ENCODE measurements at regions not wholly inside any gene's neighbourhood (a gene's known extent, or its start where the extent isn't known, plus 50 kb on each side); places are given as distances from the start of the nearest gene placed in this dataset.

GRCh38 chr1:79920960-79921669 lies 914.6 kb upstream of the ADGRL4 start:
- no peak for TF ChIP-seq CTCF (IDR thresholded peaks at IDR 0.05; ENCODE audit: insufficient read depth, low read length)
- TF ChIP-seq GABPA (IDR thresholded peaks at IDR 0.05; ENCODE audit: low read depth), result no peak
- TF ChIP-seq SPI1 (IDR thresholded peaks at IDR 0.05; ENCODE audit: borderline replicate concordance, low read depth), result no peak
- no peak overlapping the region for H3K27ac ChIP-seq (replicated peaks)
- no peak for DNase-seq (ENCODE audit: low read depth in 1 of 2, low spot score in 1 of 2)
- no peak overlapping the region for H3K4me3 ChIP-seq (replicated peaks; ENCODE audit: insufficient read depth, low read length)
- no peaks in the 10 kb centered on the region for H3K27me3 ChIP-seq (ENCODE audit: insufficient read depth, poor library complexity, severe bottlenecking)

GRCh38 chr1:79914896-79915295 lies 908.4 kb upstream of the ADGRL4 start:
- Histone ChIP-seq H3K27ac (replicated peaks) (no peak overlapping the region), H3K27me3 (ENCODE audit: insufficient read depth, poor library complexity, severe bottlenecking) (no peaks in the 10 kb centered on the region), H3K4me3 (replicated peaks; ENCODE audit: insufficient read depth, low read length) (no peak overlapping the region)
- no peak for DNase-seq (ENCODE audit: low read depth in 1 of 2, low spot score in 1 of 2)
- TF ChIP-seq SPI1 (IDR thresholded peaks at IDR 0.05; ENCODE audit: borderline replicate concordance, low read depth) (no peak), REST (IDR thresholded peaks at IDR 0.05; ENCODE audit: insufficient replicate concordance, low read depth) (no peak), CTCF (IDR thresholded peaks at IDR 0.05; ENCODE audit: insufficient read depth, low read length) (no peak), POLR2AphosphoS5 (IDR thresholded peaks at IDR 0.05; ENCODE audit: low read depth) (no peak), GABPA (IDR thresholded peaks at IDR 0.05; ENCODE audit: low read depth) (no peak)

GRCh38 chr1:79912813-79913212 lies 906.3 kb upstream of the ADGRL4 start:
- Histone ChIP-seq H3K27me3 (ENCODE audit: insufficient read depth, poor library complexity, severe bottlenecking) (no peaks in the 10 kb centered on the region), H3K4me3 (replicated peaks; ENCODE audit: insufficient read depth, low read length) (no peak overlapping the region), H3K27ac (replicated peaks) (no peak overlapping the region)
- no peak for DNase-seq (ENCODE audit: low read depth in 1 of 2, low spot score in 1 of 2)
- TF ChIP-seq GABPA (IDR thresholded peaks at IDR 0.05; ENCODE audit: low read depth) (no peak), REST (IDR thresholded peaks at IDR 0.05; ENCODE audit: insufficient replicate concordance, low read depth) (no peak), SPI1 (IDR thresholded peaks at IDR 0.05; ENCODE audit: borderline replicate concordance, low read depth) (no peak), CTCF (IDR thresholded peaks at IDR 0.05; ENCODE audit: insufficient read depth, low read length) (no peak), POLR2AphosphoS5 (IDR thresholded peaks at IDR 0.05; ENCODE audit: low read depth) (no peak)

GRCh38 chr1:79903321-79903720 lies 896.8 kb upstream of the ADGRL4 start:
- no peak overlapping the region for H3K27ac ChIP-seq (replicated peaks)
- no peak for DNase-seq (ENCODE audit: low read depth in 1 of 2, low spot score in 1 of 2)
- H3K4me3 ChIP-seq (replicated peaks; ENCODE audit: insufficient read depth, low read length), result no peak overlapping the region
- H3K27me3 ChIP-seq (ENCODE audit: insufficient read depth, poor library complexity, severe bottlenecking), result no peaks in the 10 kb centered on the region
- TF ChIP-seq GABPA (IDR thresholded peaks at IDR 0.05; ENCODE audit: low read depth) (no peak), SPI1 (IDR thresholded peaks at IDR 0.05; ENCODE audit: borderline replicate concordance, low read depth) (no peak), CTCF (IDR thresholded peaks at IDR 0.05; ENCODE audit: insufficient read depth, low read length) (no peak), REST (IDR thresholded peaks at IDR 0.05; ENCODE audit: insufficient replicate concordance, low read depth) (no peak), POLR2AphosphoS5 (IDR thresholded peaks at IDR 0.05; ENCODE audit: low read depth) (no peak)
